ENCODE measurements at regions not wholly inside any gene's neighbourhood (a gene's known extent, or its start where the extent isn't known, plus 50 kb on each side); places are given as distances from the start of the nearest gene placed in this dataset.
A peak's percentile ranks its signal among the peaks of the same experiment; 100 is the strongest.
"Not testable (repeated sequence)": the region's sequence is repeated elsewhere in the genome, so short reads cannot be mapped to it uniquely, and the experiment has no call there.

DNA sequence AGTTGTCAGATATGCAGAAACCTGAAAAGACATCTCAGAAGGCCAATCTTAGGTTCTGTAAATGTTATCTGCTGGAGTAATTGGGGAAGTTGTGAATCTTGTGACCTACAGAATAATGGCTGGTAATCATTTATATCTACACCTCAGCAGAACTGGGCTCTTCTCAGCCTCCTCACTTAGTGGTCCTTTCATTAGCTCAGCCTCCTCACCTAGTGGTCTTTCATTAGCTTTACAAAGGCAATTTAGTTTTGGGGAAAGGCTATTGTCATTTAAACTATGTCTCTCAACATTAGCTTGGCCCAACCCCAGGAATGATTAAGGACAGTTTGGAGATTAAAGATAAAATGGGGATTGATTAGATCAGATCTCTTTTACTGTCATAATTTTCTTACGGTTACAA lies 284.2 kb upstream of the SGCD start:
- no peak for DNase-seq (ENCODE audit: low read depth, low spot score)

DNA sequence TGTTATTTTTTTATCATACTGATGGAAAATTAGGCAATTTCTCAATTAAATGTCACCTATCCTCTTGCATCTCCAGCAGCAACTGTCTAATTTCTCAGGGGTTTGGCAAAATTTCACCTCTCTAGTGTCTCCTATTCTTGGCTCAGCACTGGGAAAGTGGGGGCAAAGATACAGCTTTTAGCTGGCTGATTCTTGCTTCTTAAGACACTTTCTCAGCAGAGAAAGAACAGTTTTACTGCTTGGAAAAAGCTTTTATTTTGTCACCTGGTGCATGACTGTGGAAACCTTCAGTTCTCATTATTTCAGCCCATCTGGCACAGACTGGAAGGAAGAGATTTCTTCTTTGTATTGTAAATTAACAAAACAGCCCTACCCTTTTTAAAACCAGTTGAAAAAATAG lies 283.6 kb upstream of the SGCD start:
- DNase-seq (ENCODE audit: low read depth, low spot score), result no peak

DNA sequence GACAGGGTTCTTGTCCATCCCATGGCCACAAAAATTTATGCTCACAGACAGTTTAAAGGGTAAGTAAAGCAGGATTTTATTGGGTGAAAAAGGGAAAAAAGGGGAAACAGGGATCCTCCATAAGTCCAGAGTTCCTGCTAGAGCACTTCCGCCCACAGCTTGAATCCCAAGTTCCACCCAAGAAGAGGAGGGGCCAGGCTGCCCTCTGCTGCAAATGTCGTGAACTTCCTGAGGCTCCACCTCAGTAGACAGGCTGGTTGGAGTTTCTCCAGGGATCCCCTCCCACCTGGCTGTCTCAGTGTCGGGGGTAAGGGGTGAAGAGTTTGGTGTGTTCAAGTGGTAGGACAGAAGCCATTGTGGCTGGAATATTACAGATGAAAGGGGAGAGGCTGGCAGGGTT lies 275.0 kb upstream of the SGCD start:
- DNase-seq (ENCODE audit: low read depth, low spot score), result no peak

DNA sequence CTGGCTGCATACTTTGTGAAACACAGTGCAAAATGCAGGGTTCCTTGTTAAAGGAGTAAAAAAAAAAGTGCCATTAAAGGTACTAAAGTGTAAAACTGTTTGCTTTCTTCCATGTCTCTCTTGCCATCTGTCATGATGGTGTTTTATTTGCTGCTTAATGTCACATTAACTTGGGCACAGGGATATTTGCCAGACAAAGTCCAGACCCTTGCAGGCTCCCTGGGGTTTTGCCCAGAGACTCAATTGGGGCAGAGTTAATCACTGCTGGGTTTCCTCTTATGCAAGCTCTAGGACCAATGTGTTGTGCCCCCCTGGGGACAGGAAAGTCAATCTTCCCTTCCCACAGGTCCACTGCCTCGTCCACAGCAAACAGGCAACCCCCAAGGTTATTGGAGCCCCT lies 274.3 kb upstream of the SGCD start:
- no peak for DNase-seq (ENCODE audit: low read depth, low spot score)

DNA sequence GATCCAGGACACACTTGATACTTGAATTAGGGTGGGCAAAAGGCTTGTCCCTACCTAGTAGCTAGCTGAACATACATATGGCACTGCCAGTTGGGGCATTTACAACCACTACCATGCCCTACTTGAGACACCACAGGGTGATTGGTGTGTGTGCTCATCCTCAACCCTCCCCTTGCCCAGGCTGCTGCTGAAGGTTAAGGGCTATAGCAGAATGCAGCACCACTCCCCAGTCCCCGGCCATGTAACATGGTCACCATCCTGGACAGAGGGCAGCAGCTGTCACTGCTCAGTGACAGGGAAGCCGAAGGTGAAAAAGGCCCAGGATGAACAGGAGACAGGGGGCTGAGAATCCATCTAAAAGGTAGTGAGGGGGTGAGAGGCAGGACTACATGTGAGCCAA lies 273.9 kb upstream of the SGCD start:
- no peak for DNase-seq (ENCODE audit: low read depth, low spot score)

DNA sequence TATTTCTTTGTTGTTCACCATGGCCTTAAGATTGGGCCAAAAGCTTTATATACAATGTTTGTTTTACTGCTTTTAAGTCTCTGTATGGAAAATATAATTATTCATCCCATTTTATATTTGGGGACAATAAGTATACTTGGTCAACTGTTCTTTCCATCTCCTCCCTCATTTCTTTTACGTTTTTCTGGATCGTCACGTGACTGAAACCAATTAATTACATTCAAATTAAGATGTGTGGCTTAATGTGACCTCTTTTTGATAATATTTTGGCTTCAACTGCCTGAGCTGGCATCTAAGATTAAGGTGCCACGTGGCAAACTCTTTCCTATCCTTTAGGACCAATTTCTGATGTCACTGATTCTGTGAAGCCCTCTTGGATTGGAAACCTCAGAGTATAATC lies 250.1 kb upstream of the SGCD start:
- no peak for DNase-seq (ENCODE audit: low read depth, low spot score)

DNA sequence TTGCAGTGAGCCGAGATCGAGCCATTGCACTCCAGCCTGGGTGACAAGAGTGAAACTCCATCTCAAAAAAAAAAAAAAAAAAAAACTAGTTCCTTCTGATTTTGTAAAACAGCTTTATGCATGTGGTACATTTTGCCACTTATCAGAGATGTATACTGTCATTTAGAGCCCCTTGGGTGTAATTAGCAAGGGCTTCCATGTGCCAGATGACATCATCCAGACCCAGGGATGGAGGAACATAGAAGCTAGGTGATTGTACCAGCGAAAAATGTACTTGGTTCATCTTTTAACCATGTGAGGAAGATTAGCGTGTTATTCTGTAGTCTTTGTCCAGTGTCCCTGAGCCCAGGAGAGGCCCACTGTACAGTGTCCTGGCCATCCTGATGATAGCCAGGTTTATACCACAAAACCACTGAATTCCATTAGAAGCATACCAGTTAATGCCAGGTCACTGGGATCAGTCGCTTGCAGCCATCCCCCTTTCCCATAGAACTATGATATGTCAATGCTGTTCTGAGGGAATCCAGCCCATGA lies 239.3 kb upstream of the SGCD start:
- DNase-seq (ENCODE audit: low read depth, low spot score), result no peak

DNA sequence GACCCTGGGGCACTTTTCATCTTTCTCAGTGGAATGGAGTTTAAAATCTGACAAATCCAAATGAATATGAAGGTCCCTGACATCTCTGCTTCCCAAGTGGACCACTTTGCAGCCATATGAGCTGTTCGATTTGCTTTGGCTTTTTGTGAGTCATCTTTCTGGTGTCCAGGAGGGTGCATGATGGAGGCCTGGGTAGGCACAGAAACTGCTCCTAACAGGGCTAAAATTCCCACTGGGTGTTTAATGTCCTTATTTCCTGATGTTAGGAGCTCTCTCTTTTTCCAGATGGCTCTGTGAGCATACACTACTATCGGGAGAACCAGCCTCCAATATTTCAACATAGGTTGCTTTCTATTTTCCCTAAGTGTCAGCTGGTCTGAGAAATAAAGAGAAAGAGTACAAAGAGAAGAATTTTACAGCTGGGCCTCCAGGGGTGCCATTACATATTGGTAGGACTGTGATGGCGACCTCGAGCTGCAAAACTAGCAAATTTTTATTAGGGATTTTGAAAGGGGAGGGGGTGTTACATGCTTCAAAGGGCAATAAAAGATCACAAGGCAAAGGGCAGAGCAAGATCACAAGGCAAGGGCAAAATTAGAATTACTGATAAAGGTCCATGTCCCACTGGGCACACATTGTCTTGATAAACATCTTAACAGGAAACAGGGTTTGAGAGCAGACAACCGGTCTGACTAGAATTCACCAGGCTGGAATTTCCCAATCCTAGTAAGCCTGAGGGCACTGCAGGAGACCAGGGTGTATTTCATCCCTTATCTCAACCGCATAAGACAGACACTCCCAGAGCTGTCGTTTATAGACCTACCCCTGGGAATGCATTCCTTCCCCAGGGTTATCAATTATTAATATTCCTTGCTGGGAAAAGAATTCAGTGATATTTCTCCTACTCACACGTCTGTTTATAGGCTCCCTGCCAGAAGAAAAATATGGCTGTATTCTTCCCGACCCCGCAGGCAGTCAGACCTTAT lies 236.7 kb upstream of the SGCD start:
- DNase-seq (ENCODE audit: low read depth, low spot score), result not testable (repeated sequence)

DNA sequence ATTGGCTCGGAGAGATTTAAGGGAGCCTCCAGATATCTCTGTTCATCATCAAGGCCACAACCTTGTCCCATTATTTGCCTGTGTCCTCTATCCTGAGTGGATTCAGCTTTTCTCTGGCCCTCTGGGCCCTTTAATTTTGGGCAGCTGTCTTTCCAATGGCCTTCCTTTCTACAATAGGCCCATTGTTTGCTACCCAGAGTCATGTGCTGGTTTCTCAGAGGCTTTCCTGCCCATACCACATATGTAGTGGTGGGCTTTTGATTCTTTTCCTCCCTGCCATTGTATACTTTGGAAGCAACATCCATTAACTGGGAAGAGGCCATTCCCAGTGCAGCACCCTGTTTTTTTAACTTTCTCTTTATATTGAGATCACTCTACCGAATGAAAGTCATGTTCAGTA lies 233.9 kb upstream of the SGCD start:
- DNase-seq (ENCODE audit: low read depth, low spot score), result no peak

DNA sequence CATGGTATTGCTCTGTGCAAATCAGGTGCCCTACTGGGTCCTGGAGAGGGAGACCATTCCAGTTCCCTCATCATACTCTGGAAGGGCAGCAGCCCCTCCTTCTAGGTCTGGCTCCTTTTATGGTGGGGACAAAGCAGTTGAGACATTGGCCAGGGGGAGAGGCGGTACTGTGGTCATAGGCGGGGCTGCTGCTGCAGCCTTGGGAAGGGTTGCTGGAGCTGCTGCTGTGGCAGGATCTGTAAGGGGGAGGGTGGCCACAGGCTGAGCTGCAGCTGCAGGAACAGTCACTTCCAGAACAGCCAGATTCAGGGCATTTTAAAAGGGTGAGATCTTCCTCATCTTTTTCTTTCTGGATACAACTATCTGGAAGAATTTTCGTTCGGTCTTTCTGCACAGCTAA lies 233.0 kb upstream of the SGCD start:
- peak; percentile 4 for DNase-seq (ENCODE audit: low read depth, low spot score)

DNA sequence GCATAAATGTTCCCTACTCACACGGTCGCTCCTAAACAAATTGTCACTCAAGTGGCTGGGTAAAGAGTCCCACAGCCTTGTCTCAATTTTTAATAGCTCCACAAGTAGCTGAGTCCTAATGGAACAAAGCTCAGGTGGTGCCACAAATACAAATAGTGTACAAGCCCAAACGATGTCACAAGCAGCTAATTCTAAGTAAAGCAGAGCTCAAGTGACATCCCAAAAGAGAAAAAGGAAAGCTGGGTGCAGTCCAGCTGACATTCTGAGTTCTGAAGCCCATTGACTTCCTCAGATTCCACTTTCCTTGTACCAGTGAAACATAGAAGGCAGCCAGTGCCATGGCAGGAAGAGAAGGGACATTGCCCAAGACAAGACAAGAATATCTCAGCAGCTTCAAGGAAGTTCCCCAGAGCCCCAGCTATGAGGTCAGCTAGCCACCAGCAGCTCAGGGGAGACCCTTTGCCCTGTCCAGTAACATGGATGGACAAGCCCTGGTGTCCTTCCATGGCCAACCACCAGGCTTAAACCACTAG lies 231.2 kb upstream of the SGCD start:
- no peak for DNase-seq (ENCODE audit: low read depth, low spot score)

DNA sequence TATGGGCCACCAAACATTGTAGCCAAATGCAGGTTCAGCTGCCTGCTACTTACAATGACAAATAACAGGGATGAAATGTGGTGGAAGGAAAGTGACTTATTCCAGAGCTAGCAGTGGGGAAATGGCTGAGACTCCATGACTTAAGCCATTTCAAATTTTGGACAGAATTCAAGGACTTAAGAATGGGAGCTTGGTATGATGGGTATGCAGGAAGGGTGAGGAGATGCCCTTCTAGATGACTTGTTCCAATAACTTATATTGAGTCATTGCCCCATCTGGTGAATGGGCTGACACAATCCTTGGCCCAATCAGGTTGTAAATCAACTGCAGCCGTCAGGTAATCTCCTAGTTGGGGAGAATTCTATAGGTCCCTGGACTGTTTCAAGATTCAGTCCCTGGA lies 230.7 kb upstream of the SGCD start:
- DNase-seq (ENCODE audit: low read depth, low spot score), result peak; percentile 12

DNA sequence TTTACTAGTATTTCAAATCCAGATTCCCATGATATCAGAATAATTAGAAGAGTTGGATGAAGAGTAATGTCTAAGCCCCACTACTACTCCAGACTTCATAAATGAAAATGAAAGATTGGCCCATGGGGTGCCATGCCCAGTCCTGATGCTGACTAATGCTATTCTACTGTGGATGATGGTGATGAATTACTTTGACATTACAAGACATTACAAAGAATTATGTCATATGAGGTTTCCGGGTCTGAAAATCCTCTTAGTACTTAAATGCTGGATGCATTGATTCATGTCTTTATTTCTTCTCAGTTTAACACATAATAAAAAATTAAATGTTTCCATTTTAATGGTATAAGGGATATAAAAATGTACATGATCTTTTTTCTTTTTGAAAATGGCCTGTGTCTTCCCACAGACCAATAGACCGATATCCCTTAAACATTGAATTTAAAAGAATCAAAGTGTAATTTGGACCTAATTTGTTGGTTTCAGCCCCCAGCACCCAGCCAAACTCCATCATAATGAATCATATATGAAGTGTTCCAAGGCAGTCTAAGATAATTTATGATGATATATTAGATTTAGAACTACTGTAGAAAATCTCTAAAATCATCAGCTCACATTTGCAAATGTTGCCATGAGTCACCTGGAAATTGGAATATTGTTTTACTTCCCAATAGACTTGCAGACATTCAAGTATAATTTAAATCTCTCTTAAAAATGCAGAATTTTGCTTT lies 223.6 kb upstream of the SGCD start:
- no peak for DNase-seq (ENCODE audit: low read depth, low spot score)

DNA sequence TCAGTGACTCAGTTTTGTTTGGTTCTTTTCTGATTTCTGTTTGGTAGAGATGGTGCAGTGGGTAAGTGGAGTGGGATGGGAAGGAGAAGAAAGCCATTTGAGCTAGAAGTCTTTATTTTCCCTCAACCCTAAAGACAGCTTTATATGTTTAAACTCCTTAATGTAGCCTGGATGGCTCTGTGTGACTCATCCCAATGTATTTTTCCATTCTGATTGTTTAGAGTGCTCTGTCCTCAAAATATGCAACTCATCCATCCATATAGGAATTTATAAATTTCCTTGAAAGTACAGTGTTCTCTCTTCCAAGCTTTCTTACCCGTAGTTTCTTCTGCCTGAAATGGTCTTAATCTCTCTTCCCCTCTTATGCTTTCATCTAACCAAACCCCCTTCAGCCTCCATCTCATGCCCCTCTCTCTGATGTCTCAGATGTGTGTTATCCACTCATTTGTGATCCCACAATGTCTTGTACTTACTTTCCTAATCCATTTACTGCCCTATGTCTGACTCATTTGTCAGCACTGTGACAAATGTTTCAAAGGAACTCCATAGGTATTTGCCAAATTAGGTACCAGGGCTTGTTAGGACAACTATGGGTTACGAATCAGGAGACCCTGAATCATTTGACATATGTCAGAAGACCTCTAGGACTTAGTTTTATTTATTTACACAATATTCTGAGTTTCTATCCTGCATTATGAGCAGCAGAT lies 217.5 kb upstream of the SGCD start:
- DNase-seq (ENCODE audit: low read depth, low spot score), result no peak

DNA sequence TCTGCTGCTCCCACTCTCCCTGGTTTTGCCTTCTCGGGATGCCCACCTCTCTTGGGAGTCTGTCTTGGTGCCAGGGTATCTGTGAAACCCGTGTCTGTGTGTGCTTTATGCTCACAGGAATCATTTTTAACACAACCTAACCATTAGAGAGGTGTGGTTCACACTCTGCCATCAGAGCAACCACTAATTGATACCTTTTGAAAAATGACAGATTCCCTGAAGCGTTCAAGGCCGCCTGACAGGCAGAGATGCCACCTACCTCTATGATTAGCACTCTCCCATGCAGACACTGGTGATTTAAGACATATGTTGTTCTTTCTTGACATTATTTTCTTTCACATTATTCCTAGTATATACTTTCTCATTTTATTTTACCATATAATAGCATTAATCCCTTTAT lies 207.3 kb upstream of the SGCD start:
- no peak for DNase-seq (ENCODE audit: low read depth, low spot score)

DNA sequence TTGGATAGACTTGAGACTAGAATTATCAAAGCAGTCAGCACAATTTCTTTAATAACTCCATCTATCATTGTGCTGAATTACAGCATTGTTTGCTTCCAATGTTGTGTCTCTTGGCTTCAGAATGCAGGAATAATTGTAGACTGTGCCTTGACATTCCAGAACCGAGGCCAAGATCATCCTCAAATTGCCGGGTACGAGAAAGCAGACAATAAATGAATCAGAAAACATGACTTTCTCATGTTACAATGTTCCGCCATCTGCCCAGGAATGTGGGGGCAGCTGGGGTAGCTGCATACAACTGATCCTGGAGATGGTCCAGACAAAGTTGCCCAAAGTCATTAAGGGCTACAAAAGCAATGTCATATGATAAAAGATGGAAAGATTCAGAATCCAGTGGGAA lies 206.2 kb upstream of the SGCD start:
- DNase-seq (ENCODE audit: low read depth, low spot score), result peak; percentile 4

DNA sequence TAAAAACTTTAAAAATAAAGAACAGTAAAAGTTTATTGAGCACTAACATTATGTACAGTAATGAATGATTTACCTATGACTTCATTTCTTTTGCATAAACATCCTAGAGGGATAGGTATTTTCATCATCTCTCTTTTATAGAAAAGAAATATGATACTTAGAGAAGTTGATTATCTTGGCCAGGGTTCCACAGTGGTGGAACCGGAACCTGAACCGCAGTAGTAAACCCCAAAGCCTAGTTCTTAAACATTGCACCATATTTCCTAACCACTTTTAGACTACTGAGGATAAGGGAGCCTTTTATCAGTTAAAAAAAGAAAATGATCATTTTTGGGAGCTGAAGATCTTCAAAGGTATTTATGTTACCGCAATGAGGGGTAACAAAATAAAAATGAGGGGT lies 205.7 kb upstream of the SGCD start:
- peak; percentile 5 for DNase-seq (ENCODE audit: low read depth, low spot score)

DNA sequence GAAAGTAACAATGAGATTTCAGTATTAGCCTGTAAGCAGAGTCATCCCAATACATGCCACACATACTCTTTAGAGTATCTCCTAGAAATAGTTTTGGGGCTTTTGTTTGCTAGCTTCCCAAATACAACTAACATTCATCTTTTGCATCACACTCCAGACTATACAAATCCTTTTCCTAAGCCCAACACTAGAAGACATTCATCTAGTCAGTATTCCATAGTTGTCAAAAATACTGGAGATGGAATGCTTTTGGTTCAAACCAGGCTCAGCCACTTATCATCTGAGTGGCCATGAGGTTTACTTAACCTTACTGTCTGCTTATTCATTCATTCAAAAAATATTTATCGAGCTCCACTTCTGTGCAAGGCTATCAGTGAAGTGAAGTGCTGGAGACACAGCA lies 205.1 kb upstream of the SGCD start:
- no peak for DNase-seq (ENCODE audit: low read depth, low spot score)

DNA sequence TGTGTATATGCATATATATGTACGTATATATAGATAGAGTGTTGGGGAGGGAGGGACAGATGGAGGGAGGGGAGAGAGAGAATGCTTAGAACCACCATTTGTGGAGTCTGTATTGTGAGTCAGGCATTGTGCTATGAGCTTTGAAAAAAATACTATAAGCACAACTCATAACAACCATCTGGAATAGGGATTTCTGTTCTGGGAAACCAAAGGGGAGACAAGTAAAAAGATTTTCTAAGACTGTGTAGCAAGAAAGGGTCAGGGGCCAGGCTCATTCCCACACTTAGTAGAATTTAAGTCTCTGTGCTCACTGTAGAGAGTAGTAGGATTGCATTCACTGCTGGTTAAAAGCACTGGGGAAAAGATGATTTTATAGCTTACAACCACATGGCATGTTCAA lies 202.3 kb upstream of the SGCD start:
- no peak for DNase-seq (ENCODE audit: low read depth, low spot score)

DNA sequence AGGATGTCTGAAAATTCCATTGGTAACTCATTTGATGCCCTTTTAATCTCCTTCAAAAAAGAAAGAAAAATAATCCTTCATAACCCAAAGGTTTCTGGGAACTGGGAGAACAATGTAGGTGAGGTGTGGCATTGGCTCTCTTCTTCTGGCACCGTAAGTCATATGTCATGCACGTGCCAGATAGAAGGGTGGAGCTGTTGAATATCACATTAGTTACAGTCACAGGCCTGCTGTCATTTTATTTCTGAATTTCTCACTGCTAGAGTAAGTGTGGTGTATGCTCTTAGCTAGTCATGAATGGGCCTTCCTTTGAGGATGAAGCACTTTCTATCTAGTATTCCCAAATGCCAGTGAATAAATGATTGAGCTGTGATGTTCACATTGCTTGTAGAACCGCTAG lies 201.8 kb upstream of the SGCD start:
- DNase-seq (ENCODE audit: low read depth, low spot score), result no peak

DNA sequence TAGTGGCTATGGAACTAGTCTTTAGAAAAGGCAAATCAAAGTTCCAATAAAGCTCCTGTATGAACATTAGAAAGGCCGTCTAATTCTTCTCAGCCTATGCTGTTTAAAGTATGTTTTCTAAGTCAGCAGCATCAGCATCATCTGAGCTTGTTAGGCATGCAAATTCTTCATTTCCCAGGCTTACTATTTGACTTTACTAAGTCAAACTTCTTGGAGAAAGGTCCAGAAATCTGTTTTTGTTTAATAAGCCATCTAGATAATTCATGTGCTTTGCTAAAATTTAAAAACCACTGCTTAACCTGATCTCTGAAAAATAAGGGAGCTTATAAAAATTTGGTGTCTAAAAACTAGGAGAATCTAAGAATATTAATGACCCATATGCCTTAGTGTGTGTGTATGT lies 200.2 kb upstream of the SGCD start:
- DNase-seq (ENCODE audit: low read depth, low spot score), result no peak

DNA sequence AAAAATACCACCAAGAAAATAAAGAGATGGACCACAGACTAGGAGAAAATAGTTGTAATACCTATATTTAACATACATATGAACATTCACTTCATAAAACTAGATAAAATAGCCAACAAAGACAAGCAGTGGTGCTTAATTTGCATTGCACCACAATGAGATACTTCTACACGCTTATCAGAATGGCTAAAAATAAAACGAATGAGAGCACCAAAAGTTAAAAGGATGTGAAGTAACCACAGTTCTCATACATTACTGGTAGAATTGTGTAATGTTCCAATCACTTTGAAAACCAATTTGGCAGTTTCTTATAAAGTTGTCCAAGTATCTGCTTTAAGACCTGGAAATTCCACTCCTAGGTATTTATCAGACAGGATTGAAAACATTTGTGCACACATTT lies 198.9 kb upstream of the SGCD start:
- DNase-seq (ENCODE audit: low read depth, low spot score), result no peak
